Activated T-helper 17 cell treated with anti-CD3 and anti-CD28 coated beads, Interleukin-2, amount 50 U/mL, for 72 hours (primary cell): ENCODE measurements at regions not wholly inside any gene's neighbourhood (a gene's known extent, or its start where the extent isn't known, plus 50 kb on each side); places are given as distances from the start of the nearest gene placed in this dataset.

Experiments
- ATAC-seq: fragments of 150-1000 bp; cut with Tn5 transposase; replicated peaks from 2 replicates; pipeline ENCODE4 v1.10.0; 2021; ENCODE audit warnings: mild to moderate bottlenecking, moderate library complexity
- H3K27ac Mint-ChIP-seq: one replicate; pipeline ENCODE4 v1.8.0; 2022; ENCODE audit warnings: mixed read lengths
- H3K27me3 Mint-ChIP-seq: one replicate; pipeline ENCODE4 v1.8.0; 2022; ENCODE audit warnings: mixed read lengths
- H3K36me3 Mint-ChIP-seq: one replicate; pipeline ENCODE4 v1.8.0; 2022; ENCODE audit warnings: low read depth, mild to moderate bottlenecking, mixed read lengths
- H3K4me1 Mint-ChIP-seq: one replicate; pipeline ENCODE4 v1.8.0; 2022; ENCODE audit warnings: mixed read lengths
- H3K4me3 Mint-ChIP-seq: one replicate; pipeline ENCODE4 v1.8.0; 2022; ENCODE audit warnings: mild to moderate bottlenecking, mixed read lengths
- H3K9me3 Mint-ChIP-seq: one replicate; pipeline ENCODE4 v1.8.0; 2022; ENCODE audit warnings: mixed read lengths

- Mint-ChIP-seq H3K4me3 (no peak overlapping the region), H3K9me3 (no peaks in the 10 kb centered on the region), H3K36me3 (no peaks in the 10 kb centered on the region), H3K27me3 (peaks cover 16% of the 10 kb centered on the region), H3K27ac (no peak overlapping the region), H3K4me1 (no peaks in the 10 kb centered on the region)
- peak; percentile 23 for ATAC-seq
Measured at GRCh38 chr2:175575346-175576258, 394.1 kb upstream of the ATP5MC3 start.

- no peak overlapping the region for H3K27ac Mint-ChIP-seq
- no peaks in the 10 kb centered on the region for H3K36me3 Mint-ChIP-seq
- no peak for ATAC-seq
- no peaks in the 10 kb centered on the region for H3K9me3 Mint-ChIP-seq
- peaks cover 8% of the 10 kb centered on the region for H3K27me3 Mint-ChIP-seq
- H3K4me3 Mint-ChIP-seq = no peak overlapping the region
- no peaks in the 10 kb centered on the region for H3K4me1 Mint-ChIP-seq
Measured at GRCh38 chr2:175574069-175574468, 392.6 kb upstream of the ATP5MC3 start.

- ATAC-seq = no peak
- H3K27me3 Mint-ChIP-seq = peaks cover 5% of the 10 kb centered on the region
- H3K4me1 Mint-ChIP-seq = no peaks in the 10 kb centered on the region
- no peaks in the 10 kb centered on the region for H3K9me3 Mint-ChIP-seq
- H3K27ac Mint-ChIP-seq = no peak overlapping the region
- H3K36me3 Mint-ChIP-seq = no peaks in the 10 kb centered on the region
- no peak overlapping the region for H3K4me3 Mint-ChIP-seq
Measured at GRCh38 chr2:175571078-175571653, 389.7 kb upstream of the ATP5MC3 start.

- H3K4me1 Mint-ChIP-seq = no peaks in the 10 kb centered on the region
- H3K27me3 Mint-ChIP-seq = no peaks in the 10 kb centered on the region
- H3K36me3 Mint-ChIP-seq = no peaks in the 10 kb centered on the region
- ATAC-seq = no peak
- no peak overlapping the region for H3K27ac Mint-ChIP-seq
- H3K9me3 Mint-ChIP-seq = no peaks in the 10 kb centered on the region
- no peak overlapping the region for H3K4me3 Mint-ChIP-seq
Measured at GRCh38 chr2:175568109-175568730, 386.7 kb upstream of the ATP5MC3 start.

- H3K9me3 Mint-ChIP-seq = no peaks in the 10 kb centered on the region
- no peaks in the 10 kb centered on the region for H3K27me3 Mint-ChIP-seq
- no peak for ATAC-seq
- no peak overlapping the region for H3K27ac Mint-ChIP-seq
- H3K4me1 Mint-ChIP-seq = no peaks in the 10 kb centered on the region
- H3K4me3 Mint-ChIP-seq = no peak overlapping the region
- H3K36me3 Mint-ChIP-seq = no peaks in the 10 kb centered on the region
Measured at GRCh38 chr2:175567435-175568061, 386.0 kb upstream of the ATP5MC3 start.

GRCh38 chr2:175560521-175561169 is 379.1 kb upstream of the ATP5MC3 start:
- H3K36me3 Mint-ChIP-seq = no peaks in the 10 kb centered on the region
- H3K4me1 Mint-ChIP-seq = no peaks in the 10 kb centered on the region
- no peak overlapping the region for H3K27ac Mint-ChIP-seq
- H3K4me3 Mint-ChIP-seq = no peak overlapping the region
- ATAC-seq = no peak
- no peaks in the 10 kb centered on the region for H3K9me3 Mint-ChIP-seq
- H3K27me3 Mint-ChIP-seq = peaks cover 18% of the 10 kb centered on the region

GRCh38 chr2:175559613-175560012 is 378.1 kb upstream of the ATP5MC3 start:
- ATAC-seq = no peak
- H3K9me3 Mint-ChIP-seq = no peaks in the 10 kb centered on the region
- H3K27me3 Mint-ChIP-seq = peaks cover 18% of the 10 kb centered on the region
- H3K4me3 Mint-ChIP-seq = no peak overlapping the region
- H3K27ac Mint-ChIP-seq = no peak overlapping the region
- no peaks in the 10 kb centered on the region for H3K4me1 Mint-ChIP-seq
- no peaks in the 10 kb centered on the region for H3K36me3 Mint-ChIP-seq

GRCh38 chr2:175557810-175558377 is 376.4 kb upstream of the ATP5MC3 start:
- ATAC-seq = no peak
- H3K4me3 Mint-ChIP-seq = no peak overlapping the region
- H3K27ac Mint-ChIP-seq = no peak overlapping the region
- no peaks in the 10 kb centered on the region for H3K9me3 Mint-ChIP-seq
- H3K4me1 Mint-ChIP-seq = no peaks in the 10 kb centered on the region
- H3K36me3 Mint-ChIP-seq = no peaks in the 10 kb centered on the region
- H3K27me3 Mint-ChIP-seq = peaks cover 18% of the 10 kb centered on the region

- no peaks in the 10 kb centered on the region for H3K4me1 Mint-ChIP-seq
- no peak overlapping the region for H3K4me3 Mint-ChIP-seq
- no peaks in the 10 kb centered on the region for H3K9me3 Mint-ChIP-seq
- no peaks in the 10 kb centered on the region for H3K36me3 Mint-ChIP-seq
- H3K27ac Mint-ChIP-seq = no peak overlapping the region
- ATAC-seq = no peak
- H3K27me3 Mint-ChIP-seq = peaks cover 17% of the 10 kb centered on the region
Measured at GRCh38 chr2:175553910-175554309, 372.4 kb upstream of the ATP5MC3 start.

GRCh38 chr2:175552902-175553301 is 371.4 kb upstream of the ATP5MC3 start:
- Mint-ChIP-seq H3K27me3 (peaks cover 17% of the 10 kb centered on the region), H3K36me3 (no peaks in the 10 kb centered on the region), H3K9me3 (no peaks in the 10 kb centered on the region), H3K4me1 (no peaks in the 10 kb centered on the region), H3K27ac (no peak overlapping the region), H3K4me3 (no peak overlapping the region)
- no peak for ATAC-seq

GRCh38 chr2:175540421-175540820 is 358.9 kb upstream of the ATP5MC3 start:
- H3K27ac Mint-ChIP-seq = no peak overlapping the region
- H3K9me3 Mint-ChIP-seq = peaks cover 11% of the 10 kb centered on the region
- no peaks in the 10 kb centered on the region for H3K4me1 Mint-ChIP-seq
- H3K4me3 Mint-ChIP-seq = no peak overlapping the region
- H3K36me3 Mint-ChIP-seq = no peaks in the 10 kb centered on the region
- ATAC-seq = no peak
- H3K27me3 Mint-ChIP-seq = no peaks in the 10 kb centered on the region

- Mint-ChIP-seq H3K4me1 (no peaks in the 10 kb centered on the region), H3K9me3 (peaks cover 9% of the 10 kb centered on the region), H3K27ac (no peak overlapping the region), H3K36me3 (no peaks in the 10 kb centered on the region), H3K27me3 (no peaks in the 10 kb centered on the region), H3K4me3 (no peak overlapping the region)
- no peak for ATAC-seq
Measured at GRCh38 chr2:175539122-175539521, 357.6 kb upstream of the ATP5MC3 start.

GRCh38 chr2:175536059-175536458 is 354.5 kb upstream of the ATP5MC3 start:
- Mint-ChIP-seq H3K9me3 (peaks cover 9% of the 10 kb centered on the region), H3K4me3 (no peak overlapping the region), H3K4me1 (no peaks in the 10 kb centered on the region), H3K27me3 (peaks cover 4% of the 10 kb centered on the region), H3K36me3 (no peaks in the 10 kb centered on the region), H3K27ac (no peak overlapping the region)
- no peak for ATAC-seq

- H3K4me1 Mint-ChIP-seq = no peaks in the 10 kb centered on the region
- H3K27me3 Mint-ChIP-seq = peaks cover 4% of the 10 kb centered on the region
- H3K9me3 Mint-ChIP-seq = peaks cover 9% of the 10 kb centered on the region
- no peak overlapping the region for H3K4me3 Mint-ChIP-seq
- no peaks in the 10 kb centered on the region for H3K36me3 Mint-ChIP-seq
- H3K27ac Mint-ChIP-seq = no peak overlapping the region
- no peak for ATAC-seq
Measured at GRCh38 chr2:175535631-175536030, 354.1 kb upstream of the ATP5MC3 start.
